ENCODE measurements at regions not wholly inside any gene's neighbourhood (a gene's known extent, or its start where the extent isn't known, plus 50 kb on each side); places are given as distances from the start of the nearest gene placed in this dataset.

GRCh38 chr18:38642711-38643110 is 1077.1 kb upstream of the CELF4 start:
- no peak for TF ChIP-seq CTCF (IDR thresholded peaks at IDR 0.05)
- no peak for TF ChIP-seq POLR2AphosphoS5 (IDR thresholded peaks at IDR 0.05)
